ENCODE measurements at regions not wholly inside any gene's neighbourhood (a gene's known extent, or its start where the extent isn't known, plus 50 kb on each side); places are given as distances from the start of the nearest gene placed in this dataset.
"Not testable (repeated sequence)": the region's sequence is repeated elsewhere in the genome, so short reads cannot be mapped to it uniquely, and the experiment has no call there.

DNA sequence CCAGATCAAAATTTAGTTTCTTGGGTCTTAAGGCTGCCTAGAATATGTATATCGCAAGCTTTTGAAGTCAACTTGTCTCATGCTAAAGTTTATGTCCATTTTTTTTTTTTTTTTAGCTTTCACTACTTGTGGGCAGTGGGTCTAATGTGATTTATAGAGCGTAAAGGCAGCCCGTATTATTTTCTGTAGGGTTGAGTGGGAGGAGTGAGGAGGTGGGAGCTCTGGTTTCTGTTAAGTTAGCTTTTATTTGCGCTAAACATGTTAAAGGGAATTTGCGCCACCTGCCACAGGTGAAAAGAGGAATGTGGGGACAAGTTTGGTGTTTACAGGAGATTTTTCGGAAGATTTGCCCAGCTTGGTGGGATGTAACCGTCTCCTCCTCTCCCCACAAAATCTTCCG, 234.2 kb downstream of the IL20RB start:
- DNase-seq (ENCODE audit: low read depth in 4 of 6, low spot score in 6 of 6), result no peak

DNA sequence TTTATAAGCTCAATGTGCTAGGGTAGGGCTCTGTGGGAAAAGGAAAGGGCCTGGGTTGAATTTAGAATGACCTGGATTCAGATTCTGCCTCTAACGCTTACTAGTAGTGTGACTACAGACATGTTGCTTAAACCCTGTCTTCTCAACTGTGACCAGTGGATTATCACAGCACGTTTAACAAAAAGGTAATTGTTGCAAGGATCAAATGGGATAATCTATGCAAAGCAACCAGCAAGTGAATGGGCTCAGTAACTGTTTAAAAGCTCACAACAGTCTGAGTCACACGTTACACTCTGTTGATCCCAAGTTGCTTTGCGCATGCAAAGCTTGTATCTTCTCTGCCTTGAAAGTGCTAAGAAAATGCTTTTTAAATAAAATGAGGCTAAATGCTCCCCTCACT, 236.5 kb downstream of the IL20RB start:
- H3K4me1 ChIP-seq (ENCODE audit: control insufficient read depth, insufficient read depth, low read length), result no peaks in the 10 kb centered on the region
- WGBS (ENCODE audit: insufficient coverage), result 80% methylated on average over 1 of the region's 4 CpGs

More for the DNA sequence above, 234.2 kb downstream of the IL20RB start:
- no CpG with 5 or more reads among the region's 8 CpGs for WGBS (ENCODE audit: insufficient coverage)
- Histone ChIP-seq H3K4me3 (ENCODE audit: low read depth, low read length) (no peak overlapping the region), H3K36me3 (ENCODE audit: control insufficient read depth, insufficient read depth, low read length) (no peaks in the 10 kb centered on the region), H3K4me1 (ENCODE audit: control insufficient read depth, insufficient read depth, low read length) (no peaks in the 10 kb centered on the region), H3K9me3 (ENCODE audit: control insufficient read depth, insufficient read depth, low read length) (no peaks in the 10 kb centered on the region), H3K27ac (ENCODE audit: low read depth, low read length) (no peak overlapping the region), H3K27me3 (ENCODE audit: control insufficient read depth, insufficient read depth, low read length) (no peaks in the 10 kb centered on the region)

DNA sequence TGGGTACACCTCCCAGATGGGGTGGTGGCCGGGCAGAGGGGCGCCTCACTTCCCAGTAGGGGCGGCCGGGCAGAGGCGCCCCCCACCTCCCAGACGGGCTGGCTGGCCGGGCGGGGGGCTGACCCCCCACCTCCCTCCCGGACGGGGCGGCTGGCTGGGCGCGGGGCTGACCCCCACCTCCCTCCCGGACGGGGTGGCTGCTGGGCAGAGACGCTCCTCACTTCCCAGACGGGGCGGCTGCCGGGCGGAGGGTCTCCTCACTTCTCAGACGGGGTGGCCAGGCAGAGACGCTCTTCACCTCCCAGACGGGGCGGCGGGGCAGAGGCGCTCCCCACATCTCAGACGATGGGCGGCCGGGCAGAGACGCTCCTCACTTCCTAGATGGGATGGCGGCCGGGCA, 240.6 kb downstream of the IL20RB start:
- WGBS (ENCODE audit: insufficient coverage), result 97% methylated on average over 12 of the region's 32 CpGs
- not testable (repeated sequence) for H3K36me3 ChIP-seq (ENCODE audit: control insufficient read depth, insufficient read depth, low read length); H3K9me3 ChIP-seq (ENCODE audit: control insufficient read depth, insufficient read depth, low read length); DNase-seq (ENCODE audit: low read depth in 4 of 6, low spot score in 6 of 6); H3K27me3 ChIP-seq (ENCODE audit: control insufficient read depth, insufficient read depth, low read length); H3K4me1 ChIP-seq (ENCODE audit: control insufficient read depth, insufficient read depth, low read length); H3K27ac ChIP-seq (ENCODE audit: low read depth, low read length); H3K4me3 ChIP-seq (ENCODE audit: low read depth, low read length)

More for the DNA sequence above, 236.5 kb downstream of the IL20RB start:
- Histone ChIP-seq H3K27me3 (ENCODE audit: control insufficient read depth, insufficient read depth, low read length) (no peaks in the 10 kb centered on the region), H3K9me3 (ENCODE audit: control insufficient read depth, insufficient read depth, low read length) (no peaks in the 10 kb centered on the region), H3K36me3 (ENCODE audit: control insufficient read depth, insufficient read depth, low read length) (no peaks in the 10 kb centered on the region), H3K4me3 (ENCODE audit: low read depth, low read length) (no peak overlapping the region), H3K27ac (ENCODE audit: low read depth, low read length) (no peak overlapping the region)
- peak in 1 of 6 donors; percentile 79 for DNase-seq (ENCODE audit: low read depth in 4 of 6, low spot score in 6 of 6)

DNA sequence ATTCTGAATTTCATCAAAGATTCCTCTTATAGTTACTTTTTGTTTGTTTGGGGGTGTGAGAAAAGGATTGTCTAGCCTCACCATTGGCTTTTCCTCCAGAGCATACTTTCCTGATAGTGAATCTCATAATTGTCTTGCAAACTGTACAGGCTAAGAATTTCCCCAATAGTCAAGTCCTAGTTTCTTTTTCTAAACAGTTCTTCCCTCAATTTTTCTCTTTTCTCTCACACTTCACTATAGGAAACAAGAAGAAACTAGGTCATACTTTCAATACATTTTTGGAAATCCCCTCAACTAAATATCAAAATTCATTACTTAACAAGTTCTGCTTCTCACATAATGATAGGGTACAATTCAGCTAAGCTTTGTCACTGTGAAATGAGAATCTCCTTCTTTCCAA, 241.9 kb downstream of the IL20RB start:
- no peak for DNase-seq (ENCODE audit: low read depth in 4 of 6, low spot score in 6 of 6)
- peaks cover 4% of the 10 kb centered on the region for H3K4me1 ChIP-seq (ENCODE audit: control insufficient read depth, insufficient read depth, low read length)
- no peaks in the 10 kb centered on the region for H3K36me3 ChIP-seq (ENCODE audit: control insufficient read depth, insufficient read depth, low read length)
- no peak overlapping the region for H3K27ac ChIP-seq (ENCODE audit: low read depth, low read length)
- H3K4me3 ChIP-seq (ENCODE audit: low read depth, low read length), result no peak overlapping the region
- H3K9me3 ChIP-seq (ENCODE audit: control insufficient read depth, insufficient read depth, low read length), result no peaks in the 10 kb centered on the region
- H3K27me3 ChIP-seq (ENCODE audit: control insufficient read depth, insufficient read depth, low read length), result no peaks in the 10 kb centered on the region

DNA sequence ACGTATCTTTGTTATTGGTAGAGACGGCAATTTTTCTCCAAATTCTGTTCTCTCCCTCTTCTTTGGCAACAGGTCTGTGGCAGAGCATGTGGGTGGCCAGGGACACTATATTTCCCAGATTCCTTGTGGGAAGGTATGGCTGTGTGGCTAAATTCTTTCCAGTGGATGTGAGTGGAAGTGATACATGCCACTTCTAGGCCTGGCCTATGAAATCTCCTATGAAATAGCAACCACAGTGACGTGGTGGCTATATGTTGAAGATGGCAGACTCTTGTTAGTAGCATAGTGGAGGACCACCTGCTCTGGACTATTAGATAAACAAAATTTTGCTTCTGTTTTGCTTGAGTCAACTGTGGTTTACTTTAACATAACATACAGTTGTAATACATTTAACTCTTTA, 243.3 kb downstream of the IL20RB start:
- no peak overlapping the region for H3K27ac ChIP-seq (ENCODE audit: low read depth, low read length)
- no peak overlapping the region for H3K4me3 ChIP-seq (ENCODE audit: low read depth, low read length)
- WGBS (ENCODE audit: insufficient coverage), result no CpG with 5 or more reads among the region's 3 CpGs
- H3K27me3 ChIP-seq (ENCODE audit: control insufficient read depth, insufficient read depth, low read length), result no peaks in the 10 kb centered on the region
- no peaks in the 10 kb centered on the region for H3K36me3 ChIP-seq (ENCODE audit: control insufficient read depth, insufficient read depth, low read length)
- H3K9me3 ChIP-seq (ENCODE audit: control insufficient read depth, insufficient read depth, low read length), result no peaks in the 10 kb centered on the region
- peaks cover 4% of the 10 kb centered on the region for H3K4me1 ChIP-seq (ENCODE audit: control insufficient read depth, insufficient read depth, low read length)
- DNase-seq (ENCODE audit: low read depth in 4 of 6, low spot score in 6 of 6), result no peak

DNA sequence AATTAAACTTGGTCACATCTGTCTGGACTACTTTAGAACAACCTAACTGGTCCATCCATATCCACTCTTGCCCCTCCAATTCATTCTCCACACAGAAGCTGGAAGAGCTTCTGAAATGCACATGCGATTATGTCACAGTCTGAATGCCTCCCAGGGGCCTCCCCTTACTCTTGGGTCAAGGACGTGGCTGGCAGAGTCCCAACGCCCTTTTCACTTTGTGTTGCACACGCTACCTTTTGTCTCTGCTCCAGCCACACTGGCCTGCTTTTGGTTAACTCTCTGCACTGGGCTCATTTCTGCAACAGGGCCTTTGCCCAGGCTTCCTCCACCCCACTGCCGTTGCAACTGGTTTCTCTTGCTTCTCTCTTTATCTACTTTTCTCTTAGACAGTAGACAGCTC, 245.2 kb downstream of the IL20RB start:
- Histone ChIP-seq H3K27ac (ENCODE audit: low read depth, low read length) (no peak overlapping the region), H3K27me3 (ENCODE audit: control insufficient read depth, insufficient read depth, low read length) (no peaks in the 10 kb centered on the region), H3K4me3 (ENCODE audit: low read depth, low read length) (no peak overlapping the region), H3K36me3 (ENCODE audit: control insufficient read depth, insufficient read depth, low read length) (no peaks in the 10 kb centered on the region), H3K4me1 (ENCODE audit: control insufficient read depth, insufficient read depth, low read length) (peaks cover 4% of the 10 kb centered on the region), H3K9me3 (ENCODE audit: control insufficient read depth, insufficient read depth, low read length) (no peaks in the 10 kb centered on the region)
- DNase-seq (ENCODE audit: low read depth in 4 of 6, low spot score in 6 of 6), result peak in 2 of 6 donors; percentile 36 to 41
- 53% methylated on average over 4 of the region's 5 CpGs for WGBS (ENCODE audit: insufficient coverage)

DNA sequence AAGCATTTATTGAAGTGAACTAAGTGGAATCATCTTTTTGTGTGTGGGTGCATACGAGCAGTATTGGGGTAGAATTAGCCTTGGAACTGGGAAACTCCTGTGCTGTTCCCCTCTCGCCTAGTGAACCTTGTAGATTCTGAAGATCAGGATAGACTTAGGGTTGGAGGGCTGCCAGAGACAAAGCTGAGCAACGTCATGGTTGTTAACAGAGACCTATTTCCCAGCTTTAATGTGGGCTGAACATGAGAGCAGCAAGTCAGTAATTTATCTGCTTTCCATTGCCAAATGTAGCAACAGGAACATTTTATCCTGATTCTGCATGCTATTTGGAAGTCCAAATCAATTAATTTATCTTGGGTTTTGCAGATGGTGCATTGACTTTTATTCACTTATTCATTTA, 246.6 kb downstream of the IL20RB start:
- WGBS (ENCODE audit: insufficient coverage), result 45% methylated on average over 3 of the region's 3 CpGs
- H3K36me3 ChIP-seq (ENCODE audit: control insufficient read depth, insufficient read depth, low read length), result no peaks in the 10 kb centered on the region
- peak in 3 of 6 donors; percentile 11 to 65 (median 29) for DNase-seq (ENCODE audit: low read depth in 4 of 6, low spot score in 6 of 6)
- H3K27ac ChIP-seq (ENCODE audit: low read depth, low read length), result no peak overlapping the region
- peaks cover 4% of the 10 kb centered on the region for H3K4me1 ChIP-seq (ENCODE audit: control insufficient read depth, insufficient read depth, low read length)
- H3K27me3 ChIP-seq (ENCODE audit: control insufficient read depth, insufficient read depth, low read length), result no peaks in the 10 kb centered on the region
- no peak overlapping the region for H3K4me3 ChIP-seq (ENCODE audit: low read depth, low read length)
- no peaks in the 10 kb centered on the region for H3K9me3 ChIP-seq (ENCODE audit: control insufficient read depth, insufficient read depth, low read length)

DNA sequence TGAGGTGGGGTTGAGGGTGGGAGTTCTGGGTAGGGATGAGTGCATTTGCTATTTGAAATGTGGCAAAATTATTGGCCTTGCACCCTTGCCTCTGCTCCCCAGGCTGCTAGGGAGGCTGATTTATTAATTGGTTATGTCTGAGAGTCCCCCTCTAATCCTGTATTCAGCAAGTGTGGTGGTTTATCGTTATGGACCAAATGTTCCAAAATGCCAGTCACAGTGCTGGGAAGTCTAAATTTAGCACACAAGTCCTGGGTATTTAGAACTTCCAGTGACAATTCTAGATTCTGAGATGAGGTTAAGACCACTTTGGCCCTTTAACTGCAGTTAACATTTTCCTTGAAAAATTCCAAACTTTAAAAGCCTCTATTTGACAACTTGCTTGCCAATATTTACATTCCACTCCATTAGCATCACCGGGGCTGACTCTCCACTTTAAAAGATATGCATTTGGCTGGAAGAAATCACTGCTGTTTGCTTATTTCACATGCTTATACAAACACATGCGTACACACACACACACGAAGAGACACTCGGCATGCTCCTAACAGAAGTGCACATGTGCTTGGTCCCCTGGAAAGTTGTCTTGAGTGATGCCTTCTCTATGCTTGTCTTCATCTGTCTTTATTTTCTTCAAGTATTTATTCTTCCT, 247.7 kb downstream of the IL20RB start:
- Histone ChIP-seq H3K36me3 (ENCODE audit: control insufficient read depth, insufficient read depth, low read length) (no peaks in the 10 kb centered on the region), H3K27me3 (ENCODE audit: control insufficient read depth, insufficient read depth, low read length) (no peaks in the 10 kb centered on the region), H3K27ac (ENCODE audit: low read depth, low read length) (no peak overlapping the region), H3K4me1 (ENCODE audit: control insufficient read depth, insufficient read depth, low read length) (peaks cover 4% of the 10 kb centered on the region), H3K9me3 (ENCODE audit: control insufficient read depth, insufficient read depth, low read length) (no peaks in the 10 kb centered on the region), H3K4me3 (ENCODE audit: low read depth, low read length) (no peak overlapping the region)
- 16% methylated on average over 4 of the region's 5 CpGs for WGBS (ENCODE audit: insufficient coverage)
- peak in 3 of 6 donors; percentile 7 to 70 (median 37) for DNase-seq (ENCODE audit: low read depth in 4 of 6, low spot score in 6 of 6)

DNA sequence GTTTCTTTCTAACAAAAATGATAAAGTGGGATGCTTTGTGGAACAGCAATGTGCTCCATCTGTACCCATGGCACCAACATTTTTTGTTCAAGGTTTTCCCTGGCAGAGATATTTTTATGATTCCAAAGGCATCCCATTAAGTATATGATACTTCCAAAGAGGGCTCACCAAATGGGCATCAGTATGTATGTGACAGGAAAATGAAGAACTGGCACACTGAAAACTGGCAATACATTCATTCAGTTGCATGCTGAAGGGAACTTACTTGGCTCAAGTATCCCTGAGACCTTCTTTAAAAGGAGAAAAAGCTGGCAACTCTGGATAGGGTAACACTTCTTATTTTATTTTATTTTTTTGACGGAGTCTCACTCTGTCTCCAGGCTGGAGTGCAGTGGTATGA, 249.8 kb downstream of the IL20RB start:
- peak in 1 of 6 donors; percentile 57 for DNase-seq (ENCODE audit: low read depth in 4 of 6, low spot score in 6 of 6)
- no peaks in the 10 kb centered on the region for H3K36me3 ChIP-seq (ENCODE audit: control insufficient read depth, insufficient read depth, low read length)
- H3K9me3 ChIP-seq (ENCODE audit: control insufficient read depth, insufficient read depth, low read length), result no peaks in the 10 kb centered on the region
- 71% methylated on average over 1 of the region's 1 CpG for WGBS (ENCODE audit: insufficient coverage)
- H3K27ac ChIP-seq (ENCODE audit: low read depth, low read length), result no peak overlapping the region
- no peaks in the 10 kb centered on the region for H3K27me3 ChIP-seq (ENCODE audit: control insufficient read depth, insufficient read depth, low read length)
- H3K4me3 ChIP-seq (ENCODE audit: low read depth, low read length), result no peak overlapping the region
- H3K4me1 ChIP-seq (ENCODE audit: control insufficient read depth, insufficient read depth, low read length), result peaks cover 4% of the 10 kb centered on the region

DNA sequence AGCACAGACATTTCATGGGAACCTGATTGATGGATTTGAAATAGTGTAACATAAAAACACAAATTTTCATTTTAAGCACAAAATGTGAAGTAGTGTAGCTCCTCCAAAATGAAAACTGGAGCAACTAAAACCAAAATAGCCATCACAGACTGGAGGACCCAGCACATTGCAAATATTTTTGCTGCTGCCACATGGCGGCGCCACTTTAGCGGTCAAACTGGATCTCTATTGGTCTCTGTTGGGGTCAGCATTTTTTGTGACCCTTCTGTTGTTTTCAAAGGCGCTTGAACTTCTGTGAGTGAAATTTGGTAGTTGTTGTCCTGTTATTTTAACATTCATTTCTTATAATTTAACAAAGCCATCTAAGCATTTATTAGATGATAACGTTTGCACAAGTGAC, 259.9 kb downstream of the IL20RB start:
- no peaks in the 10 kb centered on the region for H3K9me3 ChIP-seq (ENCODE audit: control insufficient read depth, insufficient read depth, low read length)
- H3K27me3 ChIP-seq (ENCODE audit: control insufficient read depth, insufficient read depth, low read length), result no peaks in the 10 kb centered on the region
- WGBS (ENCODE audit: insufficient coverage), result 13% methylated on average over 3 of the region's 5 CpGs
- no peak overlapping the region for H3K27ac ChIP-seq (ENCODE audit: low read depth, low read length)
- no peaks in the 10 kb centered on the region for H3K4me1 ChIP-seq (ENCODE audit: control insufficient read depth, insufficient read depth, low read length)
- no peak for DNase-seq (ENCODE audit: low read depth in 4 of 6, low spot score in 6 of 6)
- H3K4me3 ChIP-seq (ENCODE audit: low read depth, low read length), result no peak overlapping the region
- no peaks in the 10 kb centered on the region for H3K36me3 ChIP-seq (ENCODE audit: control insufficient read depth, insufficient read depth, low read length)

All from spinal cord (tissue), 9 donors.